H1 (cell line): ENCODE measurements at regions not wholly inside any gene's neighbourhood (a gene's known extent, or its start where the extent isn't known, plus 50 kb on each side); places are given as distances from the start of the nearest gene placed in this dataset.

Experiments
- CTCF ChIA-PET: fragments of 300-600 bp; sonication (Branson Sonifier 250); formaldehyde crosslinking; loops from one replicate; lab custom pipeline; 2021; ENCODE audit not compliant: partially characterized antibody; lab: Charles Lee
- POLR2A ChIA-PET: fragments of 300-600 bp; sonication (Branson Sonifier 250); formaldehyde crosslinking; loops from one replicate; lab custom pipeline; 2021; ENCODE audit warnings: inconsistent platforms; ENCODE audit not compliant: partially characterized antibody; lab: Charles Lee
- DNase-seq, 2 experiments: peaks; one replicate each; pipeline versions ENCODE4 v3.0.0 to v3.0.0-alpha.2; 2010 to 2022; ENCODE audit warnings: low spot score in 2 of 2, low read depth in 1 of 2, mixed read lengths in 1 of 2
- FAIRE-seq: peaks from 2 replicates; lab custom pipeline; 2011; peaks lifted over from hg19 to GRCh38; lab: Jason Lieb, UNC
- H2AFZ ChIP-seq: 2 replicates; pipeline ENCODE4 v1.8.1; 2012; ENCODE audit warnings: low read length, inconsistent platforms
- H2AK5ac ChIP-seq: 2 replicates; pipeline ENCODE4 v1.6.1; 2013; ENCODE audit warnings: low read depth, low read length
- H2BK120ac ChIP-seq: replicated peaks from 2 replicates; pipeline ENCODE3; 2013; ENCODE audit warnings: low read depth, low read length, inconsistent platforms
- H2BK12ac ChIP-seq: 2 replicates; pipeline ENCODE4 v1.6.1; 2013; ENCODE audit warnings: low read depth, low read length
- H2BK15ac ChIP-seq: 2 replicates; pipeline ENCODE4 v1.6.1; 2013; ENCODE audit warnings: low read length
- H2BK20ac ChIP-seq: 2 replicates; pipeline ENCODE4 v1.6.1; 2013; ENCODE audit warnings: low read length
- H2BK5ac ChIP-seq: 2 replicates; pipeline ENCODE4 v1.6.1; 2013; ENCODE audit warnings: low read depth, low read length
- H3K14ac ChIP-seq: 2 replicates; pipeline ENCODE4 v1.6.1; 2013; ENCODE audit warnings: inconsistent platforms; ENCODE audit not compliant: insufficient read length
- H3K18ac ChIP-seq: 2 replicates; pipeline ENCODE4 v1.6.1; 2013; ENCODE audit warnings: low read length; ENCODE audit errors: extremely low read depth
- H3K23ac ChIP-seq: 2 replicates; pipeline ENCODE4 v1.6.1; 2013; ENCODE audit warnings: inconsistent platforms; ENCODE audit not compliant: insufficient read length
- H3K23me2 ChIP-seq: 2 replicates; pipeline ENCODE4 v1.6.1; 2013; ENCODE audit warnings: low read depth, low read length
- H3K27ac ChIP-seq: 2 replicates; pipeline ENCODE4 v1.6.1; 2011; ENCODE audit warnings: low read depth, low read length, inconsistent platforms
- H3K27me3 ChIP-seq, 4 experiments: replicated peaks in 1 of 4; 1 replicate in 1 of 4; 2 replicates in 3 of 4; pipeline versions ENCODE4 v1.6.1 to v1.8.1; 2011 to 2013; ENCODE audit warnings: low read length in 3 of 4, mild to moderate bottlenecking in 3 of 4, inconsistent platforms in 2 of 4, mixed read lengths in 2 of 4, moderate library complexity in 1 of 4; ENCODE audit not compliant: control insufficient read depth in 3 of 4, insufficient read depth in 3 of 4; ENCODE audit errors: extremely low read depth in 1 of 4
- H3K36me3 ChIP-seq, 4 experiments: 2 replicates each; pipeline versions ENCODE4 v1.6.1 to v1.8.1; 2011 to 2013; ENCODE audit warnings: mild to moderate bottlenecking in 4 of 4, low read length in 3 of 4, moderate library complexity in 2 of 4, control low read depth in 1 of 4, inconsistent platforms in 1 of 4; ENCODE audit not compliant: insufficient read depth in 4 of 4, control insufficient read depth in 2 of 4
- H3K4ac ChIP-seq: replicated peaks from 2 replicates; pipeline ENCODE3; 2013; ENCODE audit warnings: low read length, low read depth, mixed read lengths, inconsistent platforms; ENCODE audit not compliant: insufficient read length
- H3K4me1 ChIP-seq, 4 experiments: replicated peaks in 1 of 4; 1 replicate in 1 of 4; 2 replicates in 3 of 4; pipeline versions ENCODE4 v1.6.1 to v1.8.1; 2011 to 2013; ENCODE audit warnings: low read length in 3 of 4, inconsistent platforms in 2 of 4, mixed read lengths in 1 of 4; ENCODE audit not compliant: insufficient read depth in 4 of 4, control insufficient read depth in 3 of 4
- H3K4me2 ChIP-seq, 2 experiments: 2 replicates each; pipeline versions ENCODE4 v1.6.1 to v1.8.1; 2011 to 2013; ENCODE audit warnings: low read depth in 2 of 2, low read length in 2 of 2, control low read depth in 1 of 2, inconsistent platforms in 1 of 2, mild to moderate bottlenecking in 1 of 2; ENCODE audit not compliant: insufficient read depth in 1 of 2
- H3K4me3 ChIP-seq, 4 experiments: fragments of 200-600, 300-600 bp in 1 of 4; sonication (generic), shearing (Covaris generic), sonication (Bioruptor Twin) in 1 of 4; 2 replicates each; pipeline versions ENCODE4 v1.5.1 to v1.8.1; 2011 to 2016; ENCODE audit warnings: low read length in 4 of 4, low read depth in 3 of 4, control low read depth in 2 of 4, inconsistent platforms in 2 of 4, mild to moderate bottlenecking in 2 of 4, mixed read lengths in 1 of 4, moderate library complexity in 1 of 4; ENCODE audit not compliant: insufficient read depth in 2 of 4; ENCODE audit errors: extremely low read depth in 1 of 4
- H3K56ac ChIP-seq: replicated peaks from 2 replicates; pipeline ENCODE3; 2013; ENCODE audit warnings: low read depth, mild to moderate bottlenecking, mixed read lengths, low read length, inconsistent platforms; ENCODE audit not compliant: insufficient read length
- H3K79me1 ChIP-seq: 2 replicates; pipeline ENCODE4 v1.6.1; 2013; ENCODE audit warnings: low read depth, low read length, control low read depth
- H3K79me2 ChIP-seq, 2 experiments: 2 replicates each; pipeline versions ENCODE4 v1.6.1 to v1.8.1; 2012 to 2013; ENCODE audit warnings: low read length in 2 of 2, mild to moderate bottlenecking in 2 of 2, inconsistent platforms in 1 of 2; ENCODE audit not compliant: insufficient read depth in 2 of 2, control insufficient read depth in 1 of 2
- H3K9ac ChIP-seq, 4 experiments: replicated peaks in 1 of 4; 1 replicate in 1 of 4; 2 replicates in 3 of 4; pipeline versions ENCODE4 v1.6.1 to v1.8.1; 2011 to 2013; ENCODE audit warnings: low read depth in 3 of 4, low read length in 3 of 4, control low read depth in 2 of 4, mild to moderate bottlenecking in 2 of 4, moderate library complexity in 2 of 4, inconsistent platforms in 1 of 4; ENCODE audit errors: extremely low read depth in 1 of 4
- H3K9me3 ChIP-seq, 2 experiments: 2 replicates each; pipeline versions ENCODE4 v1.6.1 to v1.8.1; 2012 to 2013; ENCODE audit warnings: mild to moderate bottlenecking in 2 of 2, moderate library complexity in 2 of 2, control low read depth in 1 of 2, inconsistent platforms in 1 of 2, low read depth in 1 of 2, low read length in 1 of 2, mixed read lengths in 1 of 2; ENCODE audit not compliant: insufficient read depth in 2 of 2
- H4K20me1 ChIP-seq, 2 experiments: replicated peaks in 1 of 2; 2 replicates each; pipeline versions ENCODE3 to v1.8.1; 2011 to 2013; ENCODE audit warnings: inconsistent platforms in 2 of 2, low read length in 2 of 2, mild to moderate bottlenecking in 1 of 2; ENCODE audit not compliant: insufficient read depth in 2 of 2, control insufficient read depth in 1 of 2
- H4K5ac ChIP-seq: 2 replicates; pipeline ENCODE4 v1.6.1; 2013; ENCODE audit warnings: low read length, low read depth, mixed read lengths, inconsistent platforms; ENCODE audit not compliant: insufficient read length
- H4K8ac ChIP-seq: 2 replicates; pipeline ENCODE4 v1.8.0; 2013; ENCODE audit warnings: mild to moderate bottlenecking, moderate library complexity, low read length, inconsistent platforms; ENCODE audit not compliant: insufficient read depth; ENCODE audit errors: extremely low read depth
- H4K91ac ChIP-seq: replicated peaks from 2 replicates; pipeline ENCODE3; 2013; ENCODE audit warnings: low read length, mixed read lengths, inconsistent platforms; ENCODE audit not compliant: insufficient read length
- ASH2L ChIP-seq: fragments of 200-600, 300-600 bp; sonication (generic); IDR thresholded peaks from one replicate; pipeline ENCODE4 v1.7.1; 2017; ENCODE audit warnings: low read length
- CBX5 ChIP-seq: fragments of 300-800, 300-1000 bp; sonication (generic); IDR thresholded peaks from 2 replicates; pipeline ENCODE4 v1.7.1; 2016; ENCODE audit warnings: antibody characterized with exemption, low read length, low read depth
- CEBPB ChIP-seq: IDR thresholded peaks from 2 replicates; pipeline ENCODE4 v1.6.1; 2012; ENCODE audit warnings: low read depth, low read length
- CREB1 ChIP-seq: IDR thresholded peaks from 2 replicates; pipeline ENCODE4 v1.6.1; 2012; ENCODE audit warnings: inconsistent platforms
- HDAC6 ChIP-seq: IDR thresholded peaks from one replicate; pipeline ENCODE4 v1.7.1; 2012; ENCODE audit warnings: low read depth, mild to moderate bottlenecking, inconsistent platforms, low read length, moderate library complexity
- JUND ChIP-seq: IDR thresholded peaks from 2 replicates; pipeline ENCODE4 v1.6.1; 2011; ENCODE audit warnings: mild to moderate bottlenecking, improper control_type of control experiment, low read length
- PHF8 ChIP-seq: fragments of 200-600 bp; sonication (generic); conservative IDR thresholded peaks from 2 replicates; pipeline ENCODE4 v1.7.1; 2012; ENCODE audit warnings: low read depth, mild to moderate bottlenecking, inconsistent platforms, low read length, moderate library complexity
- POLR2AphosphoS5 ChIP-seq: IDR thresholded peaks from 2 replicates; pipeline ENCODE4 v1.6.1; 2011; ENCODE audit warnings: low read depth, low read length
- POU5F1 ChIP-seq: IDR thresholded peaks from 2 replicates; pipeline ENCODE4 v1.6.1; 2011; ENCODE audit warnings: low read depth, mild to moderate bottlenecking, low read length, moderate library complexity
- SIN3A ChIP-seq, 2 experiments: IDR thresholded peaks in 1 of 2; conservative IDR thresholded peaks in 1 of 2; 2 replicates each; pipeline ENCODE4 v1.6.1; 2011 to 2012; ENCODE audit warnings: low read length in 2 of 2, improper control_type of control experiment in 1 of 2, low read depth in 1 of 2, mild to moderate bottlenecking in 1 of 2
- SIRT6 ChIP-seq: IDR thresholded peaks from one replicate; pipeline ENCODE4 v1.7.1; 2012; ENCODE audit warnings: low read length, inconsistent platforms
- SP1 ChIP-seq: IDR thresholded peaks from 2 replicates; pipeline ENCODE4 v1.6.1; 2011; ENCODE audit warnings: low read depth, low read length
- SUZ12 ChIP-seq: fragments of 200-600 bp; sonication (generic); IDR thresholded peaks from 2 replicates; pipeline ENCODE4 v1.6.1; 2012; ENCODE audit warnings: mild to moderate bottlenecking, inconsistent platforms, low read length, moderate library complexity, mixed read lengths
- TAF7 ChIP-seq: optimal IDR thresholded peaks from 2 replicates; pipeline ENCODE3; 2011; ENCODE audit warnings: low read depth, mild to moderate bottlenecking, inconsistent platforms, low read length, moderate library complexity, borderline replicate concordance
- TCF12 ChIP-seq: IDR thresholded peaks from 2 replicates; pipeline ENCODE4 v1.6.1; 2011; ENCODE audit warnings: low read depth, mild to moderate bottlenecking, low read length
- WGBS, 2 experiments: shearing (Covaris generic) in 1 of 2; methylation state at CpG; one replicate each; pipeline versions ENCODE4 v1.1.6 to v1.1.7; 2013 to 2015; ENCODE audit warnings: low lambda C conversion rate in 2 of 2, mixed read lengths in 2 of 2, inconsistent platforms in 1 of 2, low coverage in 1 of 2, missing lambda C conversion rate in 1 of 2; ENCODE audit not compliant: insufficient replicate concordance in 2 of 2, insufficient coverage in 1 of 2, insufficient read length in 1 of 2; ENCODE audit errors: extremely low coverage in 1 of 2, missing lambda C conversion rate in 1 of 2; 5-methylcytosine and 5-hydroxymethylcytosine counted together

- H2BK5ac ChIP-seq = no peak overlapping the region
- H2BK20ac ChIP-seq = no peak overlapping the region
- no peak overlapping the region for H2BK120ac ChIP-seq
- H3K23ac ChIP-seq = no peak overlapping the region
- DNase-seq (no peak), FAIRE-seq (no peak)
- H3K23me2 ChIP-seq = no peaks in the 10 kb centered on the region
- H3K18ac ChIP-seq = no peak overlapping the region
- ChIA-PET POLR2A (no interaction called here), CTCF (interaction anchor here (1.0 kb wide), 1 partner anchor 549 kb away, joined by 3 read pairs; no protein-coding TSS in a partner anchor)
- H4K20me1 ChIP-seq = no peaks in the 10 kb centered on the region
- no peaks in the 10 kb centered on the region for H3K36me3 ChIP-seq
- H3K79me2 ChIP-seq = no peaks in the 10 kb centered on the region
- H4K8ac ChIP-seq = no peak overlapping the region
- 45% methylated on average over 2 of the region's 2 CpGs; no CpG with 5 or more reads in 1 of the 2 experiments for WGBS, 2 experiments
- TF ChIP-seq ASH2L (no peak), TAF7 (no peak), POLR2AphosphoS5 (no peak), CBX5 (no peak), SP1 (no peak), CREB1 (no peak), CEBPB (no peak), SIRT6 (no peak), JUND (no peak), SIN3A (conservative IDR thresholded peaks at IDR 0.05 in 1 of 2, IDR thresholded peaks at IDR 0.05 in 1 of 2; ENCODE audit: low read depth in 1 of 2, low read length in 2 of 2) (no peak), HDAC6 (no peak), SUZ12 (no peak), PHF8 (no peak), TCF12 (no peak), POU5F1 (no peak)
- H2BK12ac ChIP-seq = no peak overlapping the region
- peak overlapping the region; percentile 95; the same call in 1 of the 2 replicates for H2AFZ ChIP-seq
- H3K4me3 ChIP-seq = no peak overlapping the region
- H3K4ac ChIP-seq = no peak overlapping the region
- H2AK5ac ChIP-seq = no peak overlapping the region
- H2BK15ac ChIP-seq = no peak overlapping the region
- no peaks in the 10 kb centered on the region for H3K79me1 ChIP-seq
- no peaks in the 10 kb centered on the region for H3K27me3 ChIP-seq
- H3K9me3 ChIP-seq = no peaks in the 10 kb centered on the region
- no peak overlapping the region for H3K14ac ChIP-seq
- no peak overlapping the region for H3K9ac ChIP-seq
- H3K27ac ChIP-seq = no peak overlapping the region
- peak overlapping the region in 1 of 2 experiments; percentile 16; a peak in 1 of 4 replicates for H3K4me2 ChIP-seq
- H3K4me1 ChIP-seq = no peaks in the 10 kb centered on the region
- H4K5ac ChIP-seq = no peak overlapping the region
- no peak overlapping the region for H4K91ac ChIP-seq
- H3K56ac ChIP-seq = no peak overlapping the region
Measured at GRCh38 chr12:23399402-23399933, 550.0 kb downstream of the SOX5 start.
